H9 (cell line): ENCODE measurements at regions not wholly inside any gene's neighbourhood (a gene's known extent, or its start where the extent isn't known, plus 50 kb on each side); places are given as distances from the start of the nearest gene placed in this dataset.
A peak's percentile ranks its signal among the peaks of the same experiment; 100 is the strongest.

Experiments used
- DNase-seq: peaks from one replicate; pipeline ENCODE4 v3.0.0-alpha.2; 2017
- H2AFZ ChIP-seq: one replicate; pipeline ENCODE4 v1.6.1; 2013; ENCODE audit warnings: mild to moderate bottlenecking, low read length, control low read depth, moderate library complexity
- H2AK5ac ChIP-seq: 2 replicates; pipeline ENCODE4 v1.6.1; 2013; ENCODE audit warnings: low read length, control low read depth, mixed read lengths; ENCODE audit not compliant: insufficient read length
- H2BK120ac ChIP-seq: one replicate; pipeline ENCODE4 v1.6.1; 2013; ENCODE audit warnings: low read depth, mild to moderate bottlenecking, low read length, control low read depth, inconsistent platforms; ENCODE audit not compliant: poor library complexity, severe bottlenecking
- H2BK12ac ChIP-seq: 2 replicates; pipeline ENCODE4 v1.6.1; 2013; ENCODE audit warnings: low read length, control low read depth, mixed read lengths, low read depth; ENCODE audit not compliant: insufficient read length
- H2BK15ac ChIP-seq: 2 replicates; pipeline ENCODE4 v1.6.1; 2013; ENCODE audit warnings: low read depth, low read length, control low read depth
- H2BK20ac ChIP-seq: one replicate; pipeline ENCODE4 v1.6.1; 2013; ENCODE audit warnings: low read depth, mild to moderate bottlenecking, low read length, control low read depth, inconsistent platforms; ENCODE audit not compliant: poor library complexity, severe bottlenecking
- H2BK5ac ChIP-seq: 2 replicates; pipeline ENCODE4 v1.6.1; 2013; ENCODE audit warnings: low read length, control low read depth, mixed read lengths; ENCODE audit not compliant: insufficient read length
- H3K14ac ChIP-seq: 2 replicates; pipeline ENCODE4 v1.6.1; 2013; ENCODE audit warnings: low read length, control low read depth; ENCODE audit not compliant: insufficient read depth
- H3K18ac ChIP-seq: 2 replicates; pipeline ENCODE4 v1.6.1; 2013; ENCODE audit warnings: low read depth, mild to moderate bottlenecking, mixed read lengths, low read length, control low read depth; ENCODE audit not compliant: insufficient read length
- H3K23ac ChIP-seq: 2 replicates; pipeline ENCODE4 v1.6.1; 2013; ENCODE audit warnings: low read length, control low read depth, mixed read lengths, low read depth; ENCODE audit not compliant: insufficient read length
- H3K23me2 ChIP-seq: 2 replicates; pipeline ENCODE4 v1.6.1; 2013; ENCODE audit warnings: low read depth, mild to moderate bottlenecking, mixed read lengths, low read length, control low read depth; ENCODE audit not compliant: insufficient read length, poor library complexity, severe bottlenecking
- H3K27ac ChIP-seq: 2 replicates; pipeline ENCODE4 v1.5.1; 2013; ENCODE audit warnings: low read length, control low read depth, mixed read lengths, low read depth; ENCODE audit not compliant: insufficient read length
- H3K27me3 ChIP-seq: 2 replicates; pipeline ENCODE4 v1.6.1; 2013; ENCODE audit warnings: low read length, control low read depth, inconsistent platforms; ENCODE audit not compliant: insufficient read depth
- H3K4ac ChIP-seq: 2 replicates; pipeline ENCODE4 v1.6.1; 2013; ENCODE audit warnings: low read depth, mild to moderate bottlenecking, control low read depth, inconsistent platforms, low read length, moderate library complexity
- H3K4me1 ChIP-seq: 2 replicates; pipeline ENCODE4 v1.6.1; 2013; ENCODE audit warnings: low read length, control low read depth, inconsistent platforms; ENCODE audit not compliant: insufficient read depth
- H3K4me2 ChIP-seq: 2 replicates; pipeline ENCODE4 v1.6.1; 2013; ENCODE audit warnings: low read length, control low read depth, mixed read lengths; ENCODE audit not compliant: insufficient read length, insufficient read depth
- H3K56ac ChIP-seq: 2 replicates; pipeline ENCODE4 v1.6.1; 2013; ENCODE audit warnings: low read depth, mild to moderate bottlenecking, mixed read lengths, low read length, control low read depth; ENCODE audit not compliant: insufficient read length
- H3K79me1 ChIP-seq: 2 replicates; pipeline ENCODE4 v1.6.1; 2013; ENCODE audit warnings: low read depth, mild to moderate bottlenecking, moderate library complexity, low read length, control low read depth, inconsistent platforms; ENCODE audit not compliant: insufficient read depth, poor library complexity, severe bottlenecking
- H3K79me2 ChIP-seq: 2 replicates; pipeline ENCODE4 v1.6.1; 2013; ENCODE audit warnings: low read length, control low read depth, inconsistent platforms; ENCODE audit not compliant: insufficient read depth
- H3K9ac ChIP-seq: 2 replicates; pipeline ENCODE4 v1.6.1; 2013; ENCODE audit warnings: low read length, control low read depth, mixed read lengths; ENCODE audit not compliant: insufficient read length; ENCODE audit errors: extremely low read depth
- H3K9me3 ChIP-seq: one replicate; pipeline ENCODE4 v1.6.1; 2013; ENCODE audit warnings: low read depth, low read length, inconsistent platforms; ENCODE audit not compliant: control insufficient read depth
- H3T11ph ChIP-seq: one replicate; pipeline ENCODE4 v1.6.1; 2013; ENCODE audit warnings: mild to moderate bottlenecking, low read length, control low read depth, inconsistent platforms
- H4K20me1 ChIP-seq: one replicate; pipeline ENCODE4 v1.6.1; 2013; ENCODE audit not compliant: control insufficient read depth, insufficient read length, insufficient read depth
- H4K5ac ChIP-seq: 2 replicates; pipeline ENCODE4 v1.6.1; 2013; ENCODE audit warnings: low read depth, mild to moderate bottlenecking, mixed read lengths, low read length, control low read depth; ENCODE audit not compliant: insufficient read length
- H4K8ac ChIP-seq: replicated peaks from 2 replicates; pipeline ENCODE4 v1.6.1; 2013; ENCODE audit warnings: low read length, control low read depth, mixed read lengths, low read depth; ENCODE audit not compliant: insufficient read length
- H4K91ac ChIP-seq: 2 replicates; pipeline ENCODE4 v1.6.1; 2013; ENCODE audit warnings: low read depth, mild to moderate bottlenecking, moderate library complexity, mixed read lengths, low read length, control low read depth; ENCODE audit not compliant: insufficient read length
- H3K27ac Mint-ChIP-seq, 3 experiments: 2 replicates in 2 of 3; 3 replicates in 1 of 3; pipeline ENCODE4 v1.8.0; 2020 to 2021; ENCODE audit warnings: mixed read lengths in 3 of 3, mild to moderate bottlenecking in 1 of 3, moderate library complexity in 1 of 3
- H3K27me3 Mint-ChIP-seq: 2 replicates; pipeline ENCODE4 v1.8.0; 2021; ENCODE audit warnings: low read depth, mild to moderate bottlenecking, moderate library complexity, mixed read lengths
- H3K36me3 Mint-ChIP-seq, 3 experiments: 2 replicates in 2 of 3; 3 replicates in 1 of 3; pipeline ENCODE4 v1.8.0; 2020 to 2021; ENCODE audit warnings: low read depth in 3 of 3, mixed read lengths in 3 of 3; ENCODE audit not compliant: insufficient read depth in 1 of 3
- H3K4me1 Mint-ChIP-seq, 2 experiments: 2 replicates each; pipeline ENCODE4 v1.8.0; 2020; ENCODE audit warnings: mixed read lengths in 2 of 2
- H3K4me3 Mint-ChIP-seq, 2 experiments: 2 replicates in 1 of 2; 3 replicates in 1 of 2; pipeline ENCODE4 v1.8.0; 2020 to 2021; ENCODE audit warnings: mild to moderate bottlenecking in 2 of 2, mixed read lengths in 2 of 2, moderate library complexity in 1 of 2
- H3K9me3 Mint-ChIP-seq, 2 experiments: 2 replicates in 1 of 2; 3 replicates in 1 of 2; pipeline ENCODE4 v1.8.0; 2020; ENCODE audit warnings: mild to moderate bottlenecking in 2 of 2, mixed read lengths in 2 of 2, moderate library complexity in 1 of 2
- WGBS: extraction: QIAGEN DNeasy Blood & Tissue Kit; methylation state at CpG from one replicate; pipeline ENCODE4 v1.1.7; 2013; ENCODE audit warnings: missing lambda C conversion rate, low lambda C conversion rate, mixed read lengths; ENCODE audit not compliant: insufficient read length; ENCODE audit errors: extremely low coverage; 5-methylcytosine and 5-hydroxymethylcytosine counted together
- TF ChIP-seq, protein P1 (sequence below): fragments of 200-600 bp; sonication (generic); conservative IDR thresholded peaks from 3 replicates; pipeline ENCODE4 v1.8.0; 2021; ENCODE audit warnings: antibody characterized with exemption, mild to moderate bottlenecking

DNA sequence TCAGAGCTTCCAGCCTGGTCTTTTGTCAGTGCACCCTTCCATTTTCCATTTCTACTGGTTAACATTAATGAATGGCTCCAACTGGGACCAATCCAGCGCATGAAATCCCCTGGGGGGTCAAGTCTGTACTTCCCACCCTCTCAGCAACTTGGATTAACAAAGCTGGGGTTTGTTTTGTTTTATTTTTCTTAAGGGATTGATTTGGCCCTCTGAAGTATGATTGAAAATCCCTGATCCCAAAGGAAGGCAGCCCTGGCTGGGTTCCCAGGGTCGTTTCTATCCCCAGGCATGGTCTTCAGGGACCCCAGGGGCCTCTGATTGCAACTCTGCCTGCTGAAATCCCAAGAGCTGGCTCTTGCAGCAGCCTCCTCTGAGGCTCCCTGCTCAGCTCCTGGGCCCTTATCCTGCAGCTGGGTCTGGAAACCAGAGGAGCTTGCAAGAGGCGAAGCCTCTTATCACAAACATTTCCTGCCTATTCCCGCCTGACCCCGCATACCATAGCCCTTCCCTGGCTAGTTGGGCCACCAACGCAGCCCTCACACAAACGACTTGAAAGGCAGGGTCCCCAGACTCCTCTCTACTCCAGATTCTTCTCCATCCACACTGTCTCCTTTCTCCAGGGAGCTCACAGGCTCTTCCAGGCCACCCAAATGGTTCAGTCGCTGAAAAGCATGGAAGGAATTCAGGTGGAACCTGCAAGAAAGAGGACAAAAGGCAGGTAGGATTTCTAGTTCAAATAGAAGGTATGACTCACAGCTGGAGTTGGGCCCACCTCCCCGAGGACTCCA lies 109.7 kb upstream of the PKDCC start:
- H3K27ac ChIP-seq, result peak overlapping the region; percentile 18
- H3T11ph ChIP-seq, result no peak overlapping the region
- peak overlapping the region; percentile 4 for H3K18ac ChIP-seq
- no peaks in the 10 kb centered on the region for H3K79me1 ChIP-seq
- no peak overlapping the region for H3K14ac ChIP-seq
- no peak overlapping the region for H2BK20ac ChIP-seq
- H3K23me2 ChIP-seq, result no peaks in the 10 kb centered on the region
- H2BK120ac ChIP-seq, result no peak overlapping the region
- Mint-ChIP-seq H3K4me1 (peaks cover 67 to 72% of the 10 kb centered on the region in 2 experiments), H3K27me3 (peaks cover 3% of the 10 kb centered on the region), H3K4me3 (peak overlapping the region in 1 of 2 experiments; percentile 30; a peak in 2 of 5 replicates), H3K36me3 (peaks cover 0 to 11% (median 0%) of the 10 kb centered on the region in 3 experiments; a peak in 1 of 7 replicates), H3K9me3 (peaks cover 0 to 6% of the 10 kb centered on the region in 2 experiments; a peak in 2 of 5 replicates), H3K27ac (peak overlapping the region; percentile 77 to 98 (median 98))
- H2BK12ac ChIP-seq, result no peak overlapping the region
- no peaks in the 10 kb centered on the region for H4K20me1 ChIP-seq
- H2BK5ac ChIP-seq, result no peak overlapping the region
- H4K5ac ChIP-seq, result no peak overlapping the region
- WGBS, result no CpG with 5 or more reads among the region's 9 CpGs
- no peak overlapping the region for H3K9ac ChIP-seq
- TF ChIP-seq, protein P1, sequence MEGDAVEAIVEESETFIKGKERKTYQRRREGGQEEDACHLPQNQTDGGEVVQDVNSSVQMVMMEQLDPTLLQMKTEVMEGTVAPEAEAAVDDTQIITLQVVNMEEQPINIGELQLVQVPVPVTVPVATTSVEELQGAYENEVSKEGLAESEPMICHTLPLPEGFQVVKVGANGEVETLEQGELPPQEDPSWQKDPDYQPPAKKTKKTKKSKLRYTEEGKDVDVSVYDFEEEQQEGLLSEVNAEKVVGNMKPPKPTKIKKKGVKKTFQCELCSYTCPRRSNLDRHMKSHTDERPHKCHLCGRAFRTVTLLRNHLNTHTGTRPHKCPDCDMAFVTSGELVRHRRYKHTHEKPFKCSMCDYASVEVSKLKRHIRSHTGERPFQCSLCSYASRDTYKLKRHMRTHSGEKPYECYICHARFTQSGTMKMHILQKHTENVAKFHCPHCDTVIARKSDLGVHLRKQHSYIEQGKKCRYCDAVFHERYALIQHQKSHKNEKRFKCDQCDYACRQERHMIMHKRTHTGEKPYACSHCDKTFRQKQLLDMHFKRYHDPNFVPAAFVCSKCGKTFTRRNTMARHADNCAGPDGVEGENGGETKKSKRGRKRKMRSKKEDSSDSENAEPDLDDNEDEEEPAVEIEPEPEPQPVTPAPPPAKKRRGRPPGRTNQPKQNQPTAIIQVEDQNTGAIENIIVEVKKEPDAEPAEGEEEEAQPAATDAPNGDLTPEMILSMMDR, result no peak
- H3K4ac ChIP-seq, result no peak overlapping the region
- peaks cover 15% of the 10 kb centered on the region; the same call in 1 of the 2 replicates for H3K4me1 ChIP-seq
- no peak overlapping the region for H3K56ac ChIP-seq
- no peak overlapping the region for H2BK15ac ChIP-seq
- no peaks in the 10 kb centered on the region for H3K27me3 ChIP-seq
- peak; percentile 46 for DNase-seq
- no peak overlapping the region for H4K8ac ChIP-seq
- no peaks in the 10 kb centered on the region for H3K79me2 ChIP-seq
- no peak overlapping the region for H4K91ac ChIP-seq
- H3K23ac ChIP-seq, result no peak overlapping the region
- H2AFZ ChIP-seq, result no peak overlapping the region
- no peak overlapping the region for H2AK5ac ChIP-seq
- no peaks in the 10 kb centered on the region for H3K9me3 ChIP-seq
- H3K4me2 ChIP-seq, result no peak overlapping the region
